ENCODE measurements at regions not wholly inside any gene's neighbourhood (a gene's known extent, or its start where the extent isn't known, plus 50 kb on each side); places are given as distances from the start of the nearest gene placed in this dataset.
A peak's percentile ranks its signal among the peaks of the same experiment; 100 is the strongest.

- DNase-seq (ENCODE audit: low read depth in 2 of 2, low spot score in 1 of 2) = no peak
Observed at GRCh38 chr6:53417141-53417540, 68.4 kb upstream of the ELOVL5 start.

DNA sequence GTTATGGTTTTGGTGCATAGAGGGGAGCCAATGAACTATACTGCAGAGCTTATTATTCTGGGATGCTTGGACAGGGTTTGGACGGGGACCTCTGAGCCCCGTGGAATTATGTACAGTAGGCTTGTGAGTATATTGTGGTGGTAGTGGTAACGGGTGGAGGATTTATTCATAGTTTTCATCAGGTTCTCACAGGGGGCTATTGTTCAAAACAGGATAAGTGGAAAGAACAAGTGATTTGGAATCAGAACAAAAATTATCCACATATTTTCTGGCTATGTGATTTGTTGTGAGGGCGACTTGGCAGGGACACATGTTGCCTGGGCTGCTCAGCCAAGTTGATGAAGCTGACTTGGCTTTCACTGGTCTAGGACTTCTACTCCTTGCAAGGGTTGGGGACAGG is 64.6 kb upstream of the ELOVL5 start:
- no peak for DNase-seq (ENCODE audit: low read depth in 2 of 2, low spot score in 1 of 2)

DNA sequence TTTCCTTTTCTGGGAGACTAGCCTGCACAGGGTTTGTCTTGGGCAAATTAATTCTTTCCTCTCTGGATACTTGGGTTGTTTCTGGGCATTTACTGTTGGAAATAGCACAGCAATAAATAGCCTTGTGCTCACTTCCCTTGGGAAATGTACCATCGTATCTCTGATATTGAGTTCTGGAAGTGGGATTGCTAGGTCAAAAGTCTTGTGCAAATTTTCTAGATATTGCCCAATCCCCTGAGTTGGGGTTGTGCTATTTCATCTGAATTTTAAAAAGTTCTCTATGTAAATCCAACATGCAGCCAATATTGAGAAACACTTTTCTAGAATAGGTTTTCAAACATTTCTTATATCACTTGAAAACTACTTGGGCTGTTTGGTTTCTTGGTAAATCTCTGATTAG is 64.0 kb upstream of the ELOVL5 start:
- DNase-seq (ENCODE audit: low read depth in 2 of 2, low spot score in 1 of 2) = no peak

- no peak for DNase-seq (ENCODE audit: low read depth in 2 of 2, low spot score in 1 of 2)
Observed at GRCh38 chr6:53412021-53412715, 63.4 kb upstream of the ELOVL5 start.

GRCh38 chr6:53411451-53411850 is 62.7 kb upstream of the ELOVL5 start:
- DNase-seq (ENCODE audit: low read depth in 2 of 2, low spot score in 1 of 2) = no peak

DNA sequence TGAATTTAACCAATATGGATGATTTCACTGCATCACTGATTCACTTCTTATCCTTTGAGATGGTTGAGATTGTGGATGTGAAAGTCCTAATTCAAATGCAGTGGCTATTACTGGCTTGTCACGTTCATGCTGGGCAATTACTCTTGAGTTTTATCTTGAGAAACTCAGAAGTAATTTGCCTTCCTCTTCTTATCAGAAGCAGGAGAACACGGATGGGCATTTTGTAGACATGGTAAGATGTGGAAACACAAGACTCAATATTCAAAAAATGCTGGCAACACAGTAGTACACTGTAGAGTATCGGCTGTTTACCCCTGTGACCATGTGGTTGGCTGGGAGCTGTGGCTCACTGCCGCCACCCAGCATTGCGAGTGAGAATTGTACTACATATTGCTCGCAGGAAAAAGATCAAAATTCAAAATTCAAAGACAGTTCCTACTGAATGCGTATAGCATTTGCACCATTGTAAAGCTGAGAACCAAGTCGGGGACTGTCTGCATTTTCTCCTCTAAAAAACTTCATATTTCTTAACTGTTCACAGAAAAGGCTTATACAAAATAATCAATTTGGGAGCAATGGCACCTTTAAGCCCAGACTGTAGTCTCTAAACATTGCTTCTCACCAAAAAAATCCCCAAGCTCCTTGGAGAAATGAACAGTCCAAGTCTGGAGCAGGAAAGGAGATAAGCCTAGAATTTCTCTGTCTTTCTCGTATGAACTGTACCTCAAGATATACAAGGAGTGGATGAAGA is 61.9 kb upstream of the ELOVL5 start:
- peak; percentile 6 for DNase-seq (ENCODE audit: low read depth in 2 of 2, low spot score in 1 of 2)

DNA sequence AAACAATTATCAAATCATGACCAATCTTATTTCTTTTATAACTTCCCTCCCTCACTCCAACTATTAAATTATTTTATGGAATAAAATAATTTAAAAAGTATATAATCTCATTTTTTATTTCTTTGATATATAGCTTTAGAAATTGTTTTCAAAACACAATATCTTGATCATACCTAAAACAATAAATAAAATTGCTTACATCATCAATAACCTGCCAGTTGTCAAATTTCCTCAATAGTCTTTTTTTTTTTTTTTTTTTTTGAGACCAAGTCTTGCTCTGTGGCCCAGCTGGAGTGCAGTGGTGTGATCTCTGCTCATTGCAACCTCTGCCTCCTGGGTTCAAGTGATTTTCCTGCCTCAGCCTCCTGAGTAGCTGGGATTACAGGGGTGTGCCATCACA is 60.1 kb upstream of the ELOVL5 start:
- no peak for DNase-seq (ENCODE audit: low read depth in 2 of 2, low spot score in 1 of 2)

DNA sequence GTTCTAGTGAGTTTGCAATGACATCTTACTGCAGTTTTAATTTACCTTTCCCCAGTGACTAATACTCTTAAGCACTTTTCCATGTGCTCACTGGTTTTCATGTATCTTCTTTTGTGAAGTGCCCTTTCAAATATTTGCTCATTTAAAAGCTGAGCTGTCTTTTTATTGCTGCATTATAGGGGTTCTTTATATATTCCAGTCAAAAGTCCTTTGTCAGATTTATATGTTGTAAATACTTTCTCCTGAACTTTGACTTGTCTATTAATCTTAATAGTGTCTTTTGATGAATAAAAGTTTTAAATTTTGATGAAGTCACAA is 50.2 kb upstream of the ELOVL5 start:
- no peak for DNase-seq (ENCODE audit: low read depth in 2 of 2, low spot score in 1 of 2)

- DNase-seq (ENCODE audit: low read depth in 2 of 2, low spot score in 1 of 2) = no peak
Observed at GRCh38 chr6:53398247-53399026, 49.7 kb upstream of the ELOVL5 start.

Data from stimulated activated CD8-positive, alpha-beta memory T cell treated with anti-CD3 and anti-CD28 coated beads, Interleukin-4, amount 100 ng/mL, for 4 hours (primary cell).